Lower leg skin (tissue), 4 donors: ENCODE measurements at regions not wholly inside any gene's neighbourhood (a gene's known extent, or its start where the extent isn't known, plus 50 kb on each side); places are given as distances from the start of the nearest gene placed in this dataset.

Experiments used
- DNase-seq, 2 donors: peaks; one replicate each; pipeline ENCODE4 v3.0.0-alpha.2; 2019; ENCODE audit warnings: low spot score in 2 of 2
- H3K4me3 ChIP-seq: fragments of 200-600 bp; sonication (generic); 2 replicates; pipeline ENCODE4 v1.5.1; 2017; ENCODE audit warnings: mild to moderate bottlenecking, low read depth; ENCODE audit not compliant: poor library complexity, severe bottlenecking
- CTCF ChIP-seq, 3 donors: fragments of 450-650 bp; IDR thresholded peaks; one replicate each; pipeline ENCODE4 v1.5.1; 2016; ENCODE audit warnings: antibody characterized with exemption in 3 of 3, mild to moderate bottlenecking in 3 of 3, moderate library complexity in 2 of 3
- POLR2A ChIP-seq, 2 donors: fragments of 450-650 bp; IDR thresholded peaks; one replicate each; pipeline ENCODE4 v1.6.1; 2016 to 2017; ENCODE audit warnings: antibody characterized with exemption in 2 of 2, mild to moderate bottlenecking in 1 of 2, moderate library complexity in 1 of 2
- WGBS, 2 donors: methylation state at CpG; one replicate each; pipeline ENCODE4 v1.1.5; 2018; 5-methylcytosine and 5-hydroxymethylcytosine counted together
- intact Hi-C: fragments of 100-400 bp; cut with DNase I; formaldehyde crosslinking; loops from one replicate; pipeline ENCODE4 v1.15.0; 2023; ENCODE audit warnings: low total_unique reads

DNA sequence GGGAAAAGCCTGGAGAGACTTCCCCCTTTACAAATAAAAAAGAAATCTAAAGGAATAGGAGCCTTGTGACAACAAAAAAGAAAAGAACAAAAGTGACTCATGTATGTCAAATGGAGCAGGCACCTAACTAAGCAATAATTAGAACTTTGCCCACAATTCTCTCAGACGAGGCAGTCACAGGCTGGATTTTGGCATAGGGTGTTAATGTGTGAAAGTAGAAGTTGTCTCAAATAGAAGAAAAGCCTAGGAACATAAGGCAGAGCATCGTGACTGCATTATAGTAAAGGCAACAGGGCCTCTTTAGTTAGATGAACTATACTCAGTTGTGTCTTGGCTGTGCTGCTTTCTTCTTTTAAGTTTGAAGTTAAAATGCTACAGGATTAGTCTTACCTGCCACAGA is 219.9 kb upstream of the TMEM161B start:
- WGBS, 2 donors = 60 to 65% methylated on average over 2 of the region's 2 CpGs
- TF ChIP-seq CTCF (IDR thresholded peaks at IDR 0.05) = no peak
- TF ChIP-seq POLR2A (IDR thresholded peaks at IDR 0.05) = no peak
- intact Hi-C loops = no loop called here
- no peak for DNase-seq
- H3K4me3 ChIP-seq = no peak overlapping the region

DNA sequence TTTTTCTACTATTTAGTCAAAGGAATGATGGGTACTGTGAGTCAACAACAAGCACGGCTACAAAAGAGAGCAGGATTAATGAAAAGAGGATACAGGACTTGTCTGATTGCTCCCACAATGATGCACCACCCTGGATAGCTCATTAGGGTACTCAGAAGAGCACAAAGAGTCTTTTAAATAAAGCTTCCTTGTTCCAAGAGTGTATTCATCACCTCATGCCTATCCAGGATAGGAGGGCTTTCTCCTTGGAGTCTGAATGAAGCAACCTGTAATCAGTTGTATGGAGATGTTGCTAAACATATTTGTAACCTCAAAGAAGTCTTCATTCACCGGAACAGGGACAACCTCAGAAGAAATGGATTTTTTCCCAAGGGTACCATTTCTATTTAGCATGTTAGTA is 219.5 kb upstream of the TMEM161B start:
- DNase-seq = no peak
- intact Hi-C loops = no loop called here
- no peak for TF ChIP-seq POLR2A (IDR thresholded peaks at IDR 0.05)
- TF ChIP-seq CTCF (IDR thresholded peaks at IDR 0.05) = no peak
- no peak overlapping the region for H3K4me3 ChIP-seq
- WGBS, 2 donors = 62 to 88% methylated on average over 2 of the region's 2 CpGs

- no peak for DNase-seq
- intact Hi-C loops = no loop called here
- TF ChIP-seq POLR2A (IDR thresholded peaks at IDR 0.05) = no peak
- 91 to 95% methylated on average over 4 of the region's 4 CpGs for WGBS, 2 donors
- H3K4me3 ChIP-seq = no peak overlapping the region
Measured at GRCh38 chr5:88487066-88487465, 218.4 kb upstream of the TMEM161B start.

- no peak for TF ChIP-seq CTCF (IDR thresholded peaks at IDR 0.05)
- no peak for TF ChIP-seq POLR2A (IDR thresholded peaks at IDR 0.05)
- no peak for DNase-seq
- intact Hi-C loops = no loop called here
- no peak overlapping the region for H3K4me3 ChIP-seq
- WGBS, 2 donors = 61 to 68% methylated on average over 3 of the region's 3 CpGs
Measured at GRCh38 chr5:88486431-88486830, 217.8 kb upstream of the TMEM161B start.

DNA sequence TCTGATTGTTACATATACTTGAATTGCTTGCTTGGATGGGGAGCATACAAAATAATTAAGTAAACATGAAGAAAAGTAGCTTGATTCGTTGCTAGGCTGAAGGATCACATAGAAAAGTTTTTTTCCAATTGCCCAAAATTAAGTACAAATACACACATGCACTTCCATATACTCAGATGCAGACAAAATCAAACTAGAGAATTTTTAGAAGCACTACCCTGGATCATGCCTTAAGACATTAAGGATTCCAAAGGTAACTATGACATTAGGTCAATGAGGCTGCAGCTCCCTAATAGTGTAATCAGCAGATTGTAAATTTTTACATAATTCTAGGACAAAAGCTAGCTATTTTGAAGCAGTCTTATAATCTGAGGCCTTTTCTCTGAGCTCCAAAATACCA is 216.9 kb upstream of the TMEM161B start:
- WGBS, 2 donors = 71 to 83% methylated on average over 1 of the region's 1 CpG
- H3K4me3 ChIP-seq = no peak overlapping the region
- DNase-seq = no peak
- intact Hi-C loops = no loop called here
- no peak for TF ChIP-seq POLR2A (IDR thresholded peaks at IDR 0.05)
- no peak for TF ChIP-seq CTCF (IDR thresholded peaks at IDR 0.05)

DNA sequence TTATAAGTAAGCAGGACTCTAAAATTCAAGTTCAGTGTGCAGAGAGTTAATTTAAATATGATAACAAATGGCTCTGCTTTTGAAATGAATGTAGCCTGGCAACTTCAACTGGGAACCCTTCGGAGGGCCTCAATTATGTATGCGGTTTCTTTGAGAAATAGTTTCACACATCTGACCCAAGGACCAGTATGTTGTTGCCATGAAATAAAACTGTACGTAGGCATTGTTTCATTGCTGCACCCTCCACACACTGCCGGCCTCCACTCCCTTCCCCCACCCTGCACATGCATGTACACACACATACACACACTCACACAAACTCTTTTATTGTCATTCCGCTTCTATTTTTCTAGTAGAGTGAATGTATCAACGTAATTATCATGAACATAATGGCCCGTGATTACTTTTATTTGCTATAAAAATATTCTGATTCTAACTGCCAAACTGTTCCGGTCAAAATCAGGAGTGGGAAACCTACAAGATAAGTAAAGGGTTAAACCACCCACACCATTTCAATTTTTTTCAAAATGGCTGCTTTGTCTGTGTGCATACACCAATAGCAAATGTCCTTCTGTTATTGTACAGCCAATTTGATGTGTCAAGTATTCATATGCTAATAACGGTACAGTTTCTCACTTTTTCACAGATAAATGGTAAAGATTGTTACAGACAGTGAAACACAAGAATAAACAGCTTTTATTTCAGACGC is 215.5 kb upstream of the TMEM161B start:
- H3K4me3 ChIP-seq = no peak overlapping the region
- intact Hi-C loops = no loop called here
- WGBS, 2 donors = 82 to 86% methylated on average over 10 of the region's 10 CpGs
- DNase-seq = no peak
- TF ChIP-seq CTCF (IDR thresholded peaks at IDR 0.05) (no peak), POLR2A (IDR thresholded peaks at IDR 0.05) (no peak)
